ENCODE measurements at regions not wholly inside any gene's neighbourhood (a gene's known extent, or its start where the extent isn't known, plus 50 kb on each side); places are given as distances from the start of the nearest gene placed in this dataset.

- Mint-ChIP-seq H3K27ac (no peak overlapping the region), H3K4me3 (no peak overlapping the region), H3K36me3 (ENCODE audit: low read depth) (no peaks in the 10 kb centered on the region), H3K9me3 (no peaks in the 10 kb centered on the region), H3K4me1 (no peaks in the 10 kb centered on the region), H3K27me3 (peaks cover 28% of the 10 kb centered on the region)
- CTCF ChIA-PET = no interaction called here
- ATAC-seq (ENCODE audit: low read depth) (no peak), DNase-seq (no peak)
- intact Hi-C loops (cut with micrococcal nuclease) = loop anchor here (10.0 kb wide), 2 partner anchors 642 to 722 kb away; partner anchors contain the start of gene POLR1E
- POLR2A ChIA-PET = no interaction called here
- TF ChIP-seq CTCF (IDR thresholded peaks at IDR 0.05) = no peak
These were observed 190.3 kb downstream of the MELK start for GRCh38 chr9:36762958-36763357.

GRCh38 chr9:36763778-36764177 is 191.1 kb downstream of the MELK start:
- H3K27ac Mint-ChIP-seq = no peak overlapping the region
- H3K36me3 Mint-ChIP-seq (ENCODE audit: low read depth) = no peaks in the 10 kb centered on the region
- no peaks in the 10 kb centered on the region for H3K9me3 Mint-ChIP-seq
- DNase-seq (no peak), ATAC-seq (ENCODE audit: low read depth) (no peak)
- ChIA-PET POLR2A (no interaction called here), CTCF (no interaction called here)
- H3K4me3 Mint-ChIP-seq = no peak overlapping the region
- peaks cover 25% of the 10 kb centered on the region for H3K27me3 Mint-ChIP-seq
- no peak for TF ChIP-seq CTCF (IDR thresholded peaks at IDR 0.05)
- H3K4me1 Mint-ChIP-seq = no peaks in the 10 kb centered on the region
- intact Hi-C loops (cut with micrococcal nuclease) = loop anchor here (10.0 kb wide), 2 partner anchors 641 to 721 kb away; partner anchors contain the start of gene POLR1E

GRCh38 chr9:36764364-36765076 is 191.8 kb downstream of the MELK start:
- peaks cover 20% of the 10 kb centered on the region for H3K27me3 Mint-ChIP-seq
- TF ChIP-seq CTCF (IDR thresholded peaks at IDR 0.05) = no peak
- ChIA-PET POLR2A (no interaction called here), CTCF (no interaction called here)
- H3K9me3 Mint-ChIP-seq = no peaks in the 10 kb centered on the region
- H3K4me1 Mint-ChIP-seq = no peaks in the 10 kb centered on the region
- no peak for ATAC-seq (ENCODE audit: low read depth)
- no peak overlapping the region for H3K27ac Mint-ChIP-seq
- DNase-seq = no peak
- no peaks in the 10 kb centered on the region for H3K36me3 Mint-ChIP-seq (ENCODE audit: low read depth)
- intact Hi-C loops (cut with micrococcal nuclease) = loop anchor here (1.0 to 10.0 kb wide), 6 partner anchors 35 to 1138 kb away; partner anchors contain the start of genes HINT2, POLR1E and SLC25A51
- no peak overlapping the region for H3K4me3 Mint-ChIP-seq

- CTCF ChIA-PET = no interaction called here
- POLR2A ChIA-PET = interaction anchor here (1.7 kb wide), 1 partner anchor 33 kb away, joined by 9 read pairs; no protein-coding TSS in a partner anchor
- DNase-seq = no peak
- Mint-ChIP-seq H3K36me3 (ENCODE audit: low read depth) (no peaks in the 10 kb centered on the region), H3K4me1 (no peaks in the 10 kb centered on the region), H3K27me3 (peaks cover 19% of the 10 kb centered on the region), H3K4me3 (no peak overlapping the region), H3K27ac (no peak overlapping the region), H3K9me3 (no peaks in the 10 kb centered on the region)
- no peak for ATAC-seq (ENCODE audit: low read depth)
- no peak for TF ChIP-seq CTCF (IDR thresholded peaks at IDR 0.05)
- intact Hi-C loops (cut with micrococcal nuclease) = loop anchor here (1.0 to 10.0 kb wide), 6 partner anchors 36 to 1137 kb away; partner anchors contain the start of genes HINT2, POLR1E and SLC25A51
These were observed 192.3 kb downstream of the MELK start for GRCh38 chr9:36765077-36765390.

GRCh38 chr9:36765468-36766341 is 193.0 kb downstream of the MELK start:
- peak; percentile 89 for DNase-seq
- intact Hi-C loops (cut with micrococcal nuclease) = loop anchor here (1.0 to 10.0 kb wide), 8 partner anchors 21 to 1137 kb away; partner anchors contain the start of genes GNE, HINT2, POLR1E and SLC25A51
- CTCF ChIA-PET = no interaction called here
- Mint-ChIP-seq H3K27ac (no peak overlapping the region), H3K4me1 (no peaks in the 10 kb centered on the region), H3K27me3 (peaks cover 17% of the 10 kb centered on the region), H3K9me3 (no peaks in the 10 kb centered on the region), H3K4me3 (no peak overlapping the region), H3K36me3 (ENCODE audit: low read depth) (no peaks in the 10 kb centered on the region)
- POLR2A ChIA-PET = interaction anchor here (0.6 to 1.7 kb wide), 13 partner anchors 9 to 1019 kb away, joined by 3 to 13 read pairs (median 4); partner anchors contain the start of genes EXOSC3, TOMM5 and ZBTB5
- TF ChIP-seq CTCF (IDR thresholded peaks at IDR 0.05) = no peak
- ATAC-seq (ENCODE audit: low read depth) = peak; percentile 98
